ENCODE measurements at regions not wholly inside any gene's neighbourhood (a gene's known extent, or its start where the extent isn't known, plus 50 kb on each side); places are given as distances from the start of the nearest gene placed in this dataset.
A peak's percentile ranks its signal among the peaks of the same experiment; 100 is the strongest.

- no peak overlapping the region for H3K4me3 ChIP-seq (ENCODE audit: low read depth, low read length)
- no peak for DNase-seq (ENCODE audit: low read depth)
- no peak for TF ChIP-seq CTCF (IDR thresholded peaks at IDR 0.05; ENCODE audit: insufficient read depth, low read depth, low read length, missing control alignments)
Observed at GRCh38 chr15:31480356-31481025, 153.9 kb downstream of the KLF13 start.

GRCh38 chr15:31481142-31481541, 154.5 kb downstream of the KLF13 start:
- 0 out of 2 replicates have a peak overlapping the region, but pooled peaks have one; percentile 59 for H3K4me3 ChIP-seq (ENCODE audit: low read depth, low read length)
- DNase-seq (ENCODE audit: low read depth), result no peak
- TF ChIP-seq CTCF (IDR thresholded peaks at IDR 0.05; ENCODE audit: insufficient read depth, low read depth, low read length, missing control alignments), result no peak

- TF ChIP-seq CTCF (IDR thresholded peaks at IDR 0.05; ENCODE audit: insufficient read depth, low read depth, low read length, missing control alignments), result no peak
- DNase-seq (ENCODE audit: low read depth), result no peak
- H3K4me3 ChIP-seq (ENCODE audit: low read depth, low read length), result peak overlapping the region; percentile 59
Observed at GRCh38 chr15:31482122-31482922, 155.7 kb downstream of the KLF13 start.

GRCh38 chr15:31483053-31483985, 156.7 kb downstream of the KLF13 start:
- peak; percentile 74 for DNase-seq (ENCODE audit: low read depth)
- peak overlapping the region; percentile 59 for H3K4me3 ChIP-seq (ENCODE audit: low read depth, low read length)

GRCh38 chr15:31483986-31484951, 157.6 kb downstream of the KLF13 start:
- no peak for TF ChIP-seq CTCF (IDR thresholded peaks at IDR 0.05; ENCODE audit: insufficient read depth, low read depth, low read length, missing control alignments)
- DNase-seq (ENCODE audit: low read depth), result no peak
- no peak overlapping the region for H3K4me3 ChIP-seq (ENCODE audit: low read depth, low read length)

More at GRCh38 chr15:31483053-31483985, 156.7 kb downstream of the KLF13 start:
- no peak for TF ChIP-seq CTCF (IDR thresholded peaks at IDR 0.05; ENCODE audit: insufficient read depth, low read depth, low read length, missing control alignments)

GRCh38 chr15:31484986-31485385, 158.4 kb downstream of the KLF13 start:
- no peak for TF ChIP-seq CTCF (IDR thresholded peaks at IDR 0.05; ENCODE audit: insufficient read depth, low read depth, low read length, missing control alignments)
- DNase-seq (ENCODE audit: low read depth), result no peak
- no peak overlapping the region for H3K4me3 ChIP-seq (ENCODE audit: low read depth, low read length)
